ENCODE measurements at regions not wholly inside any gene's neighbourhood (a gene's known extent, or its start where the extent isn't known, plus 50 kb on each side); places are given as distances from the start of the nearest gene placed in this dataset.

DNA sequence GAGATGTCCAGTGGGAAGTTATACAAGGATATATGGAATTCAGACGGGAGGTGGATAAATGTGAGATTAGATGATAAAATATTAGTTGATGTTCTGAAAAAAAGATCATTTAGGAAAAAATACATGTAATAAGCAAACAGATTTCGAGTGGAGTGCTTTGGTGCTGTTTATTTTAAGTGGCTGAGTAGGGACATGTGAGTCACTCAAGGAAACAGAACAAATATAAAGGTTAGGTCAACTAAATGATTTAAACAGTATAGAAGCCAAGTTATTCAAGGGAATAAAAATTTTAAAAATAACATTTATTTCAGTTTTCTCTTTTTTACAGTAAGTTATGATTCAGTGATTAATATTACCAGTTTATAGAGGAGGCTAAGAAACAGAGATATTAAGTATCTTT, 1046.7 kb upstream of the B3GALT2 start:
- Histone ChIP-seq H3K36me3 (ENCODE audit: control insufficient read depth in 2 of 2, extremely low read depth in 1 of 2, insufficient read depth in 2 of 2, low read length in 2 of 2) (no peaks in the 10 kb centered on the region), H3K79me2 (ENCODE audit: control insufficient read depth, insufficient read depth, low read length) (no peaks in the 10 kb centered on the region), H4K20me1 (replicated peaks; ENCODE audit: control insufficient read depth, extremely low read depth, insufficient read depth, low read length) (no peaks in the 10 kb centered on the region), H3K9me3 (replicated peaks; ENCODE audit: control insufficient read depth, insufficient read depth, low read length) (no peaks in the 10 kb centered on the region), H3K4me1 (ENCODE audit: control insufficient read depth, extremely low read depth, insufficient read depth, low read length) (peaks cover 7% of the 10 kb centered on the region), H3K9ac (replicated peaks; ENCODE audit: extremely low read depth, insufficient read depth, low read length) (no peak overlapping the region), H3K27ac (ENCODE audit: insufficient read depth, low read depth, low read length) (no peak overlapping the region), H2AFZ (ENCODE audit: low read depth, low read length) (peak overlapping the region; percentile 33), H3K4me3 (replicated peaks in 1 of 3; ENCODE audit: insufficient read depth in 1 of 3, low read depth in 1 of 3, low read length in 3 of 3) (no peak overlapping the region), H3K4me2 (ENCODE audit: insufficient read depth, low read length) (no peak overlapping the region), H3K27me3 (ENCODE audit: control insufficient read depth in 2 of 2, insufficient read depth in 2 of 2, low read length in 2 of 2) (no peaks in the 10 kb centered on the region), H3K9me1 (replicated peaks; ENCODE audit: control insufficient read depth, extremely low read depth, insufficient read depth, low read length) (no peaks in the 10 kb centered on the region)
- TF ChIP-seq EZH2 (IDR thresholded peaks at IDR 0.05; ENCODE audit: borderline replicate concordance, low read depth, low read length, severe bottlenecking) (no peak), FOS (IDR thresholded peaks at IDR 0.05; ENCODE audit: borderline replicate concordance, insufficient read depth, low read length) (peak; percentile 8), MYC (IDR thresholded peaks at IDR 0.05; ENCODE audit: low read depth, low read length) (no peak), GATA2 (IDR thresholded peaks at IDR 0.05; ENCODE audit: insufficient read depth, insufficient read length, low read depth, low read length) (no peak), JUN (IDR thresholded peaks at IDR 0.05; ENCODE audit: borderline replicate concordance, insufficient read depth, insufficient read length, low read depth) (no peak)
- TF ChIP-seq, protein P1, sequence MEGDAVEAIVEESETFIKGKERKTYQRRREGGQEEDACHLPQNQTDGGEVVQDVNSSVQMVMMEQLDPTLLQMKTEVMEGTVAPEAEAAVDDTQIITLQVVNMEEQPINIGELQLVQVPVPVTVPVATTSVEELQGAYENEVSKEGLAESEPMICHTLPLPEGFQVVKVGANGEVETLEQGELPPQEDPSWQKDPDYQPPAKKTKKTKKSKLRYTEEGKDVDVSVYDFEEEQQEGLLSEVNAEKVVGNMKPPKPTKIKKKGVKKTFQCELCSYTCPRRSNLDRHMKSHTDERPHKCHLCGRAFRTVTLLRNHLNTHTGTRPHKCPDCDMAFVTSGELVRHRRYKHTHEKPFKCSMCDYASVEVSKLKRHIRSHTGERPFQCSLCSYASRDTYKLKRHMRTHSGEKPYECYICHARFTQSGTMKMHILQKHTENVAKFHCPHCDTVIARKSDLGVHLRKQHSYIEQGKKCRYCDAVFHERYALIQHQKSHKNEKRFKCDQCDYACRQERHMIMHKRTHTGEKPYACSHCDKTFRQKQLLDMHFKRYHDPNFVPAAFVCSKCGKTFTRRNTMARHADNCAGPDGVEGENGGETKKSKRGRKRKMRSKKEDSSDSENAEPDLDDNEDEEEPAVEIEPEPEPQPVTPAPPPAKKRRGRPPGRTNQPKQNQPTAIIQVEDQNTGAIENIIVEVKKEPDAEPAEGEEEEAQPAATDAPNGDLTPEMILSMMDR (IDR thresholded peaks at IDR 0.05; ENCODE audit: extremely low read depth in 1 of 2, insufficient read depth in 1 of 2, low read depth in 1 of 2, low read length in 2 of 2): no peak
- DNase-seq (ENCODE audit: low read depth, low spot score) (peak; percentile 32), FAIRE-seq (no peak)
- CTCF ChIA-PET: interaction anchor here (1.1 kb wide), 1 partner anchor 281 kb away, joined by 3 read pairs; no protein-coding TSS in a partner anchor
- no TSS peak for BruUV-seq (replicated peaks)
- intact Hi-C loops (cut with micrococcal nuclease) (no loop called here), dilution Hi-C loops (cut with MboI; ENCODE audit: extremely low pct_ligation_motif_present, low sequenced_read_pairs) (no loop called here)
- POLR2A ChIA-PET: no interaction called here
